ENCODE measurements at regions not wholly inside any gene's neighbourhood (a gene's known extent, or its start where the extent isn't known, plus 50 kb on each side); places are given as distances from the start of the nearest gene placed in this dataset.

DNA sequence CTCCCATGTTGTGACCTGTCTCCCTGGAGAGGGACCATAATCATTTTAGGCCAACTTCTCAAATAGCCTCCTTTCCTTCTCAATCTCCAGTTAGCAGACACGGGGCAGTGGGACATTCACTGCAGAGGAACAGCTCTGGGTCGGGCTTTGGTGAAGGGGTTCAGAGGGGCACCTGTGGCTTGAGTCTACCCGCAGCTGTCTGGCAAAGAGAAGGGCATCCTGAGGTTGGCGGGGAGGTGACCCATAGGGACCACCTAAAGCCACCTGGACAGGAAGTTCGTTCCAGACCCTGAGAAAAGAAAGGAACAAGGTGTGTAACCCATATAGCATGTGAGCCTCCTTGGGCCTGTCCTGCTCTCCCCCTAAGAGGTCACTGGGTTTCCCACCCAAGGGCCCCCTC is 155.0 kb downstream of the OAT start:
- no peak for TF ChIP-seq POLR2A (IDR thresholded peaks at IDR 0.05)
- TF ChIP-seq, protein P1, sequence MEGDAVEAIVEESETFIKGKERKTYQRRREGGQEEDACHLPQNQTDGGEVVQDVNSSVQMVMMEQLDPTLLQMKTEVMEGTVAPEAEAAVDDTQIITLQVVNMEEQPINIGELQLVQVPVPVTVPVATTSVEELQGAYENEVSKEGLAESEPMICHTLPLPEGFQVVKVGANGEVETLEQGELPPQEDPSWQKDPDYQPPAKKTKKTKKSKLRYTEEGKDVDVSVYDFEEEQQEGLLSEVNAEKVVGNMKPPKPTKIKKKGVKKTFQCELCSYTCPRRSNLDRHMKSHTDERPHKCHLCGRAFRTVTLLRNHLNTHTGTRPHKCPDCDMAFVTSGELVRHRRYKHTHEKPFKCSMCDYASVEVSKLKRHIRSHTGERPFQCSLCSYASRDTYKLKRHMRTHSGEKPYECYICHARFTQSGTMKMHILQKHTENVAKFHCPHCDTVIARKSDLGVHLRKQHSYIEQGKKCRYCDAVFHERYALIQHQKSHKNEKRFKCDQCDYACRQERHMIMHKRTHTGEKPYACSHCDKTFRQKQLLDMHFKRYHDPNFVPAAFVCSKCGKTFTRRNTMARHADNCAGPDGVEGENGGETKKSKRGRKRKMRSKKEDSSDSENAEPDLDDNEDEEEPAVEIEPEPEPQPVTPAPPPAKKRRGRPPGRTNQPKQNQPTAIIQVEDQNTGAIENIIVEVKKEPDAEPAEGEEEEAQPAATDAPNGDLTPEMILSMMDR (IDR thresholded peaks at IDR 0.05 in 4 of 5, conservative IDR thresholded peaks at IDR 0.05 in 1 of 5) = no peak

Measured in gastrocnemius medialis (tissue), 4 donors.